ENCODE measurements at regions not wholly inside any gene's neighbourhood (a gene's known extent, or its start where the extent isn't known, plus 50 kb on each side); places are given as distances from the start of the nearest gene placed in this dataset.
A peak's percentile ranks its signal among the peaks of the same experiment; 100 is the strongest.

- Mint-ChIP-seq H3K27ac (no peak overlapping the region), H3K4me1 (peaks cover 9% of the 10 kb centered on the region), H3K9me3 (no peaks in the 10 kb centered on the region), H3K27me3 (ENCODE audit: insufficient read depth, low read depth, poor library complexity) (no peaks in the 10 kb centered on the region), H3K4me3 (no peak overlapping the region), H3K36me3 (ENCODE audit: low read depth) (no peaks in the 10 kb centered on the region)
- Histone ChIP-seq H3K9me2 (ENCODE audit: insufficient read depth) (peaks cover 8% of the 10 kb centered on the region; the same call in 1 of the 2 replicates), H3K4me3 (no peak overlapping the region), H3K27me3 (ENCODE audit: insufficient read depth) (no peaks in the 10 kb centered on the region), H3K27ac (ENCODE audit: low read depth) (no peak overlapping the region), H3K79me2 (replicated peaks; ENCODE audit: insufficient read depth) (no peaks in the 10 kb centered on the region), H3K4me1 (ENCODE audit: insufficient read depth) (no peaks in the 10 kb centered on the region), H3F3A (replicated peaks; ENCODE audit: low read depth) (no peaks in the 10 kb centered on the region), H3K4me2 (no peak overlapping the region), H2AFZ (peak overlapping the region; percentile 81; the same call in 1 of the 2 replicates), H4K20me1 (replicated peaks; ENCODE audit: insufficient read depth) (no peaks in the 10 kb centered on the region), H3K36me3 (ENCODE audit: insufficient read depth) (no peaks in the 10 kb centered on the region)
- no peak for TF ChIP-seq REST (IDR thresholded peaks at IDR 0.05; ENCODE audit: unreplicated experiment)
- TF ChIP-seq CREB1 (CRISPR knock-in tag; IDR thresholded peaks at IDR 0.05; ENCODE audit: low read depth), result no peak
- no peak for TF ChIP-seq POLR2AphosphoS5 (IDR thresholded peaks at IDR 0.05; ENCODE audit: low read depth)
- TF ChIP-seq ETS1 (IDR thresholded peaks at IDR 0.05), result no peak
- TF ChIP-seq EZH2 (IDR thresholded peaks at IDR 0.05; ENCODE audit: low read depth, unreplicated experiment), result no peak
- no peak for TF ChIP-seq STAT1 (IDR thresholded peaks at IDR 0.05; ENCODE audit: unreplicated experiment)
- TF ChIP-seq EZH2phosphoT487 (IDR thresholded peaks at IDR 0.05; ENCODE audit: unreplicated experiment), result no peak
- TF ChIP-seq ZNF331 (CRISPR knock-in tag; IDR thresholded peaks at IDR 0.05; ENCODE audit: low read depth), result no peak
- TF ChIP-seq ZNF462 (CRISPR knock-in tag; IDR thresholded peaks at IDR 0.05), result no peak
- TF ChIP-seq NANOG (IDR thresholded peaks at IDR 0.05; ENCODE audit: borderline replicate concordance), result no peak
- no peak for TF ChIP-seq CTCF (conservative IDR thresholded peaks at IDR 0.05; ENCODE audit: low read depth in 2 of 2)
- no peak for TF ChIP-seq ZNF114 (CRISPR knock-in tag; IDR thresholded peaks at IDR 0.05)
- TF ChIP-seq JUNB (IDR thresholded peaks at IDR 0.05; ENCODE audit: unreplicated experiment), result no peak
- ATAC-seq (no peak), DNase-seq (ENCODE audit: low spot score) (no peak)
Observed at GRCh38 chr2:151007365-151007764, 254.3 kb downstream of the RBM43 start.

All from GM23338 (cell line).